NCI-H2171 treated with DMSO at 0.1 percent for 48 hours (cell line): ENCODE measurements at regions not wholly inside any gene's neighbourhood (a gene's known extent, or its start where the extent isn't known, plus 50 kb on each side); places are given as distances from the start of the nearest gene placed in this dataset.
A peak's percentile ranks its signal among the peaks of the same experiment; 100 is the strongest.

ENCODE experiments used
- DNase-seq: peaks from one replicate; lab custom pipeline; 2025; lab: John Stamatoyannopoulos, UW

GRCh38 chr7:79868010-79868409 is 266.6 kb upstream of the GNAI1 start:
- no peak for DNase-seq

DNA sequence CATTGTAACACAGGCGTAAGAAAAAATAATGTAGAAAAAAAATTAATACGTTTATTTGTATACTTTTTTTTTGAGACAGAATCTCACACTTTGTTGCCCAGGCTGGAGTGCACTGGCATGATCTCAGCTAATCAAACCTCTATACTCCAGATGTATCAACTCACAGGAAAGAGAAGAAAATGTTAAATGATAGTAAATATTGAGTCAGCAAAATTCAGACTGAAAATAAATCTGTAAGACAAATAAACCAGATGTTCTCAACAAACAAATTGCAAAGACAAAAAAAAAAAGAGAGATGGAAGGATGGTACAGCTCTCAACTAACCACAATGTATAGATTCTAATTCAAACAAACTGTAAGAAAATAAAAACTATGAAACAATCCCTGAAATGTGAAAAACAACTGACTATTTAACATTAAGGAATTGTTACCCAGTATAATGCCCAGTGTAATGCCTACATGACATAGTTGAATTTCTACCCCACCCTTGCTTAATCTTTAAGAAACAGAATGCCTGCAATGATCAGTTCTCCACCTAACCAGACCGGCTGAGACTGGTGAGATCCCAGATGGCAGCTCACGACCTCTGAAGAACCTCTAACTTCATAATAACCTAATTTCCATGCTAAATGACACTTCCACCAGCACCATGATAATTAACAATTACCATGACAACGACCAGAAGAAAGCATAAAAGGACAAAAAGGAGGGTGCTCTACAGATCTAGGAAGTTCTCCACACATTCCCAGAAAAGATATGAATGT is 272.0 kb upstream of the GNAI1 start:
- peak; percentile 27 for DNase-seq

DNA sequence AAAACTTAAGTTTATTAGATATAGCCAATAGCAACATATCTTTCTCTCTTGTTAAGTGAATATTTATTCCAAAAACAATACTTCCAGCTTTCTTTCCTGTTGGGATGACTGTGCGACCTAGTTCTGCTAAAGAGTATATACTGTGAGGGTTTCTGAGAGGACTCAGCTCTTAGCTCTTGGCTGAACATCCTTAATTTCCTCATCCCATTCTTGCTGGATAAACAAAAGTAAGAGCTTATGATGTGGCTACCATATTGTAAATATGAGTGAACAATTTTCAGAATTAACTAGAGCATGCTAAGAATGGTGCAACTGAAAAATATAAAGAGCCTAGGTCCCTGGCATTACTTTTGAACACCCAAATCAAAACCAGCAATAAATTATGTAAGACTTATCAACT is 279.5 kb upstream of the GNAI1 start:
- DNase-seq: no peak

GRCh38 chr7:79854621-79855020 is 280.0 kb upstream of the GNAI1 start:
- DNase-seq: no peak

GRCh38 chr7:79837915-79838314 is 296.7 kb upstream of the GNAI1 start:
- no peak for DNase-seq

DNA sequence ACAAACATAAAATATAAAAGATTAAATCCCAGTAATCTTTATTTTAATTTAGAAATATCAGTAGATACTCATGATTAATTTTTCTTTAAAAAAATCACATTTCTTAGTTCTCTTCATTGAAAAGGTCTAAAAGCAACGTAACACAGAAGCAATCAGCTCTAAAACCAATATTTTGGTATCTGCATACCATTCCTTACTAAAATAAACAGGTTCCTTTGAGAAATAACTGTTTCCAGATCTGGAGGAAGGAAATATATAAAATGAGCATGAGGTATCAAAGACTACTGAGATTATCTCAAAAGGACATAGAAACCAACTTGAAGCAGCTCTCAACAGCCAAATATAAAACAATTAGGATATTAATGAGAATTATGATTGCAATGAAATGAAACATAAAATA is 301.0 kb upstream of the GNAI1 start:
- no peak for DNase-seq

- DNase-seq: no peak
Measured at GRCh38 chr7:79828866-79829265, 305.8 kb upstream of the GNAI1 start.

DNA sequence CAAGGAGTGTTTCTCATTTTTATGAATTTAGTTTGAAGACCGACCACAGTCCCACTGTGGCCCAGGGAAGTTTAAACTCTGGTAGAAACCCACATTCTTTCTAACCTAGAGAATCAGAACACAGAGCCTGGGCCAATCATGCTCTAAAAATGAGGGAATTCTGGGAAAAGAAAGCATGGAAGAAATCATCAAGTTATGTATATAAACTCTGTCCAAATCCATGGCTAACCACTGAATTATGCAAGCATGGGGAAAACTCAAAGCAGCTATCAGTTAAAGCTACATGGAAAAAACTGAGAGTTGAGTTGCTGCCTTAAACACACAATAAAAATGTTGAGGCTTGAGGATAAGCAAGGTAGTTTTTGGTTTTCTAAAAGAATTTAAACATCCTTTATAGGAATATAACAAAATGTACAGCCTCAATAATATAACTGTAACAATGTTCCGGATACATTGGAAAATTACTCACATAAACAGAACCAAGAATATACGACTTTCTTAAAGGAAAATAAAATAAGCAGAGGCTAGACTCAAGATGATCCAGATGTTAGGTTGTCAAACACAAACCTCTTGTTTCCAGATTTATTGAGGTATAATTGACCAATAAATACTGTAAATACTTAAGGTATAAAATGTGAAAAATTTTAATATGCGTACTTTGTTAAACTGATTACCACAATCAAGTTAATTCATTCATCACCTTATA is 311.2 kb upstream of the GNAI1 start:
- peak; percentile 54 for DNase-seq

DNA sequence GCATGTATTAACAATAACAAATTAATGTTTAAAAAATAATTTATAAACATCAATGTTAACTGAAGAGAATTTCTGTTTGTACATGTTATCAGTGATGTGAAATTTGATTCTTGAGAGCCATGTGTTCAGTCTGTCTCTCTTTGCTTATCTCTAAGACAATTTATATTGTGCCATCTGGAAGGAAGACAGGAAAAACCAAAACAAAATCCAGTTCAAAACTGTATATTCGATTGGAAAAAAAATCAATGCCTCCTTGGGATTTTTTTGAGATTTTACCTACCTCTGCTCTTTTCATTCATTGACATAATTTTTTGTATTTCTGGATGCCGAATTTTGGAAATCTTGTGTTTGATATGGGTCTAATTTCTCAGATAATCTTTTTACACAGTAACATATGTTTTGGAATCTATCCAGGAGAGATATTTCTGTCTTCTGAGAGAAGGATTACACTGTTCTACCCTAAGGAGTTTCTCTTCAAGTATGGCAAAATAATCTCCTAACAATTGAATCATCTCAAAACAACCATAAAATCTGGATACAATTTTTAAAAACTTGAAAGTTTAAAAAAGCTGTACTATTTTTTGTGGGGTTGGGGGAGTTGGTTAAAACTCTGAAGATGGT is 311.9 kb upstream of the GNAI1 start:
- DNase-seq: peak; percentile 92

DNA sequence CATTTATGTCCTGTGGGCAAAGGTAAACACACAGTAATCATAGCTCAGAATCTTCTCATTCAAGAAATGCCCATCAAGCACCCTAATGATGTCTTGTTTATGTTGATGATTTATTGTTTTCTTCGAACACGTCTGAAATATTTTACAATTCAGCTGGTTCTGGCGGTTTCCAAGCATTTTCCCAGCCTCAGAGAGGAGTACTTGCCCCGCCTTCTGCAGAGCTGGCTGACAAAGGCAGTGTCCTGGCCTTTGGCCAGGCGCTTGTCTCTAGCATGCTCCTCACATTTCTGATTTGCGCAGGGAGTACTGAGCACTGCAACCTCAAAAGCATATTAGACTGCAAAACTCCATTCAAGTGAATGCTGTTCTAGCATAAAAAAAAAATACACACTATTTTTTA is 314.2 kb upstream of the GNAI1 start:
- peak; percentile 97 for DNase-seq

DNA sequence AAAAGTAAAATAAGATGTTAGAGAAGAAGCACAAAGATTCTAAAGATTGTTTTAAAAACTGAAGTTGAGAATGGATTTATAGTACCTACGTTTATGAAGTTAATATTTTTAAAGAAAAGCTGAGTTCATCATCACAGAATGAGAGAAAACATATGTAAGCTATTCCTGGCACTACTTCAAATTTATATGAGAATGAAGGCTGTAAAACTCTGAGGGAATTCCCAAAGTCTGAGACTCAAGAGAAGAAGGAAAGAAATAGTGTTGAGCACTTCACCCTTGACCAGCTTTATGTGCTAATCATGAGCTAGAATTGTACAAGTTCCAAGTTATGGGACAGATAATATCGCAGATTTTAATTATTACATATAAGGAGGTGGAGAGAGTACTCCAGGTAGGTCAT is 323.7 kb upstream of the GNAI1 start:
- DNase-seq: no peak

DNA sequence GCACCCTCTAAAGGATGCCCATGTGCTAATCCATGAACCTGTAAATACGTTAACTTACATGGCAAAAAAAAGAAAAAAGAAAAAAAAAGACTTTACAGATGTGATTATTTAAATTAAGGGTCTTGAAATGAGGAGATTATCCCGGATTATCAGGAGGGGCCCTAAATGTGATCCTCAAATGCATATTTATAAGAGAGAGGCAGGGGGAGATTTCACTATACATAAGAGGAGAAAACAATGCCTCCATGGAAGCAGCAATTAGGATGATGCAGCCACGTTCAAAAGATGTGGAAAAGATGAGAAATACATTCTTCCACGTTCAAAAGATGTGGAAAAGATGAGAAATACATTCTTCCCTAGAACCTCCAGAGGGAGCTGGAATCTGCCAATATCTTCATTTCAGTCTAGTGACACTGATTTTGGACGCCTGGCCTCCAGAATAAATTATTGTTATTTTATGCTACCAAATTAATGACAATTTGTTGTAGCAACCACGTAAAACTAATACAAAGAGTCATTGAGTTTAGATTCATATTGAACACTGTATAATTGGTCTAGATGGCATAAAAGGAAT is 328.4 kb upstream of the GNAI1 start:
- peak; percentile 55 for DNase-seq

DNA sequence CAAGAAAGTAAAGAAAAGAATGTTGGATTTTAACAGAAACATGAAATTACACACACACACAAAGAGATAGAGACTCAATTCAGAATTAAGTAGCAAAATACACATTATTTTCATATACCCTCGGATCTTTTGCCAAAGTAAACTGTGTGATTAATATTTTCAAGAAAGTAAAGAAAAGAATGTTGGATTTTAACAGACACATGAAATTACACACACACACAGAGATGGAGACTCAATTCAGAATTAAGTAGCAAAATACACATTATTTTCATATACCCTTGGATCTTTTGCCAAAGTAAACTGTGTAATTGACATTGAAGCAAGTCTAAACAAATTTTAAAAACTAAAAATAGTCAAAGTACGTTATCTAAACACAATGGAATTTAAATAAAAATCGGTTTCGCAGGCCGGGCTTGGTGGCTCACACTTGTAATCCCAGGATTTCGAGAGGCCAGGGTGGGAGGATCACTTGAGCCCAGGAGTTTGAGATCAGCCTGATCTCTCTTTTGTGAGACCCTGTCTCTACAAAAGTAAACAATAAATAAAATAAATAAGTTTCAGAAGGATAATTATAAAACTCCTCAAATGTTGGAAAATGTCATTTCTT is 337.3 kb upstream of the MAGI2 start:
- no peak for DNase-seq

- no peak for DNase-seq
Measured at GRCh38 chr7:79789584-79790345, 336.3 kb upstream of the MAGI2 start.

GRCh38 chr7:79787623-79788022 is 334.2 kb upstream of the MAGI2 start:
- no peak for DNase-seq

- DNase-seq: no peak
Measured at GRCh38 chr7:79787096-79787495, 333.6 kb upstream of the MAGI2 start.

- DNase-seq: no peak
Measured at GRCh38 chr7:79786187-79786586, 332.7 kb upstream of the MAGI2 start.

DNA sequence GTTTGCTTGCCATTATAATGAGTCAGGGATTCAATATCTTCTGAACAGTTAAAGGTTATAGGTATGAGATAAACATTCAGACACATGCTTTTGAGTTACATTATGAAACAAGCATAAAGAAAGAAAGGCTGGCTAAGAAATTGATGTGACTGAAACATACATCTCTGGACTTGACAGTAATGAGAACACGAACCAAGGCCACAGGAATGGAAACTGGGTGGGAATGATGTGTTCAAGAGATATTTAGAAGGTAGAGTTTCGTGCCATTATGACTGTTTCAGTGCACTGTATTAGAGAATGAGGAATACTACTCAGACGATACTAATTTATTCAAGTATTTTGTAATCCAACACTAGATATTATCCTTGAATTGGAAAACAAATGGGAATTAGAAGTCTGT is 332.1 kb upstream of the MAGI2 start:
- no peak for DNase-seq

GRCh38 chr7:79782906-79783305 is 329.4 kb upstream of the MAGI2 start:
- DNase-seq: no peak

GRCh38 chr7:79782256-79782655 is 328.8 kb upstream of the MAGI2 start:
- DNase-seq: no peak

DNA sequence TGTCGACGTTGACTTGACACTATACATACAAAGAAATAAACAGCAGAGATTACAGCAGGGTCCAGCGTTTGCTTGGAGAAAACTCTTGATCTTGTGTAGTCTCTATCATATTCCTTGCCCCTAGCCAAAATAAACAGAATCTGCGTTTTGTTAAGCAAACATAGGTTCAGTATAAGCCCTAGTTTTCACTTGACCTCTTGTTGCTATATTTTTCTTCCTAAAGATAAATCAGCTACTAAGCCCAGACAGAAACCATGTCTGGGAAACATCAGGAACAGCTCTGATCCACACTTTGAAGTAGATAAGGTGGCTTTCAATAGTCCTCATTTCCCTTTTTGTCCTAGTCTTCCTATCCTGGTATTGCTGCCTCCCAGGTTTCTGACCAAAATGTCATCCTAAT is 328.2 kb upstream of the MAGI2 start:
- no peak for DNase-seq
